ENCODE measurements at regions not wholly inside any gene's neighbourhood (a gene's known extent, or its start where the extent isn't known, plus 50 kb on each side); places are given as distances from the start of the nearest gene placed in this dataset.

DNA sequence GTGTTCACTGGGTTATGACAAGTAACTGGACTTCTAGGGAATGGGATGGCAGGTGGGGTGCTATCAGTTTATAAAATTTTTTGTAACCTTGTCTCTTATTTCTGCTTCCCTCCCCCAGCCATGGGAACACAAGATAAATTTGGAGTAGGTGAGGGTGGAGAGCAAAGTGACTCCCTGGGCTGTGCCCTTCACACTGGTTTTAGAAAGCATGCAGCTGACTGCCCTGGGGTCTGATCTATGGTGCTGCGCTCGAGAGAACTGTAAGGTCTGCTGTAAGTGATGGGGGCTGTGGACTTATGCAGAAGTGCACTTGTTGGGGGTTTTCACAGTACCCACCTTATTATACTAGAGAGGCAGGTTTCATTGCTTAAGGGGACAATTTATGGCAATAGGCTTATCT lies 247.7 kb upstream of the DMRT1 start:
- TF ChIP-seq, protein P1, sequence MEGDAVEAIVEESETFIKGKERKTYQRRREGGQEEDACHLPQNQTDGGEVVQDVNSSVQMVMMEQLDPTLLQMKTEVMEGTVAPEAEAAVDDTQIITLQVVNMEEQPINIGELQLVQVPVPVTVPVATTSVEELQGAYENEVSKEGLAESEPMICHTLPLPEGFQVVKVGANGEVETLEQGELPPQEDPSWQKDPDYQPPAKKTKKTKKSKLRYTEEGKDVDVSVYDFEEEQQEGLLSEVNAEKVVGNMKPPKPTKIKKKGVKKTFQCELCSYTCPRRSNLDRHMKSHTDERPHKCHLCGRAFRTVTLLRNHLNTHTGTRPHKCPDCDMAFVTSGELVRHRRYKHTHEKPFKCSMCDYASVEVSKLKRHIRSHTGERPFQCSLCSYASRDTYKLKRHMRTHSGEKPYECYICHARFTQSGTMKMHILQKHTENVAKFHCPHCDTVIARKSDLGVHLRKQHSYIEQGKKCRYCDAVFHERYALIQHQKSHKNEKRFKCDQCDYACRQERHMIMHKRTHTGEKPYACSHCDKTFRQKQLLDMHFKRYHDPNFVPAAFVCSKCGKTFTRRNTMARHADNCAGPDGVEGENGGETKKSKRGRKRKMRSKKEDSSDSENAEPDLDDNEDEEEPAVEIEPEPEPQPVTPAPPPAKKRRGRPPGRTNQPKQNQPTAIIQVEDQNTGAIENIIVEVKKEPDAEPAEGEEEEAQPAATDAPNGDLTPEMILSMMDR (IDR thresholded peaks at IDR 0.05) = no peak
- no peak for TF ChIP-seq ZFX (IDR thresholded peaks at IDR 0.05; ENCODE audit: borderline replicate concordance)

All from 22Rv1 (cell line).